ENCODE measurements at regions not wholly inside any gene's neighbourhood (a gene's known extent, or its start where the extent isn't known, plus 50 kb on each side); places are given as distances from the start of the nearest gene placed in this dataset.

GRCh38 chr12:126117502-126117901 is 1052.3 kb downstream of the AACS start:
- no peak for DNase-seq (ENCODE audit: low read depth, low spot score)
- H3K4me3 ChIP-seq (ENCODE audit: low read length), result no peak overlapping the region

- DNase-seq (ENCODE audit: low read depth, low spot score), result no peak
- no peak overlapping the region for H3K4me3 ChIP-seq (ENCODE audit: low read length)
These were observed 1074.1 kb downstream of the AACS start for GRCh38 chr12:126139355-126139754.

- no peak for DNase-seq (ENCODE audit: low read depth, low spot score)
- no peak overlapping the region for H3K4me3 ChIP-seq (ENCODE audit: low read length)
These were observed 1079.4 kb downstream of the AACS start for GRCh38 chr12:126144603-126145002.

GRCh38 chr12:126147321-126147720 is 1082.1 kb downstream of the AACS start:
- no peak overlapping the region for H3K4me3 ChIP-seq (ENCODE audit: low read length)
- DNase-seq (ENCODE audit: low read depth, low spot score), result no peak

GRCh38 chr12:126156806-126157574 is 1091.8 kb downstream of the AACS start:
- no peak overlapping the region for H3K4me3 ChIP-seq (ENCODE audit: low read length)
- peak; percentile 32 for DNase-seq (ENCODE audit: low read depth, low spot score)

GRCh38 chr12:126157575-126157966 is 1092.3 kb downstream of the AACS start:
- no peak overlapping the region for H3K4me3 ChIP-seq (ENCODE audit: low read length)
- DNase-seq (ENCODE audit: low read depth, low spot score), result no peak

GRCh38 chr12:126159139-126159538 is 1093.9 kb downstream of the AACS start:
- no peak overlapping the region for H3K4me3 ChIP-seq (ENCODE audit: low read length)
- DNase-seq (ENCODE audit: low read depth, low spot score), result no peak

- DNase-seq (ENCODE audit: low read depth, low spot score), result no peak
- H3K4me3 ChIP-seq (ENCODE audit: low read length), result no peak overlapping the region
These were observed 1095.7 kb downstream of the AACS start for GRCh38 chr12:126160912-126161311.

GRCh38 chr12:126163984-126164383 is 1098.7 kb downstream of the AACS start:
- no peak overlapping the region for H3K4me3 ChIP-seq (ENCODE audit: low read length)
- DNase-seq (ENCODE audit: low read depth, low spot score), result no peak

GRCh38 chr12:126171937-126172559 is 1106.8 kb downstream of the AACS start:
- no peak overlapping the region for H3K4me3 ChIP-seq (ENCODE audit: low read length)
- no peak for DNase-seq (ENCODE audit: low read depth, low spot score)

GRCh38 chr12:126182619-126183236 is 1117.5 kb downstream of the AACS start:
- DNase-seq (ENCODE audit: low read depth, low spot score), result no peak
- no peak overlapping the region for H3K4me3 ChIP-seq (ENCODE audit: low read length)

- DNase-seq (ENCODE audit: low read depth, low spot score), result no peak
These were observed 1119.8 kb downstream of the AACS start for GRCh38 chr12:126185025-126185424.

GRCh38 chr12:126189856-126190255 is 1124.6 kb downstream of the AACS start:
- no peak overlapping the region for H3K4me3 ChIP-seq (ENCODE audit: low read length)
- no peak for DNase-seq (ENCODE audit: low read depth, low spot score)

More at GRCh38 chr12:126185025-126185424, 1119.8 kb downstream of the AACS start:
- no peak overlapping the region for H3K4me3 ChIP-seq (ENCODE audit: low read length)

- no peak overlapping the region for H3K4me3 ChIP-seq (ENCODE audit: low read length)
- DNase-seq (ENCODE audit: low read depth, low spot score), result no peak
These were observed 1126.0 kb downstream of the AACS start for GRCh38 chr12:126191031-126191891.

- no peak for DNase-seq (ENCODE audit: low read depth, low spot score)
- H3K4me3 ChIP-seq (ENCODE audit: low read length), result no peak overlapping the region
These were observed 1126.7 kb downstream of the AACS start for GRCh38 chr12:126191949-126192348.

GRCh38 chr12:126193190-126193589 is 1128.0 kb downstream of the AACS start:
- no peak overlapping the region for H3K4me3 ChIP-seq (ENCODE audit: low read length)
- DNase-seq (ENCODE audit: low read depth, low spot score), result no peak

- H3K4me3 ChIP-seq (ENCODE audit: low read length), result no peak overlapping the region
- no peak for DNase-seq (ENCODE audit: low read depth, low spot score)
These were observed 1131.0 kb downstream of the AACS start for GRCh38 chr12:126196263-126196662.

GRCh38 chr12:126198516-126198915 is 1133.3 kb downstream of the AACS start:
- no peak overlapping the region for H3K4me3 ChIP-seq (ENCODE audit: low read length)
- no peak for DNase-seq (ENCODE audit: low read depth, low spot score)

GRCh38 chr12:126198966-126199692 is 1133.9 kb downstream of the AACS start:
- DNase-seq (ENCODE audit: low read depth, low spot score), result no peak
- H3K4me3 ChIP-seq (ENCODE audit: low read length), result no peak overlapping the region

All from Jurkat, Clone E6-1 (cell line).